ENCODE measurements at regions not wholly inside any gene's neighbourhood (a gene's known extent, or its start where the extent isn't known, plus 50 kb on each side); places are given as distances from the start of the nearest gene placed in this dataset.
A peak's percentile ranks its signal among the peaks of the same experiment; 100 is the strongest.

DNA sequence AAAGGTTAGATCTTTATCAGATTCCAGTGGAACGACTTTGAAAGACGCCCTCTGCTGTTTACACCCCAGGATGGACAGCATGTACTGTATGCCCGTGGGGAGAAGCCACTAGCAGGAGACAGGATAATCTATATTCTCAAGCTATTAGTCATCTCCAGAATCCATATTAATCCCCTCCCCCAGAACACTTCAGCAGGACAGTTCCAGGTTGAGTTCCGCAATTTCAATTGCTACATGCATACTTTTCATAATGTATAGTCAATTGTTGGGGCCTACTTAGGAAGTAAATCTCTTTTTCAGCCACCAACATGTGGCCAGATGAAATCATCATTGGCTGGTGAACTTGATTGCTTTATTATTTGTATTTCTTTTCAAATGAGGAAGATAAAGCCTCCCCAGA, 313.1 kb upstream of the SMIM30 start:
- H3K4me3 ChIP-seq, result no peak overlapping the region
- no peak overlapping the region for H3K27ac ChIP-seq
- H3K27me3 ChIP-seq, result no peaks in the 10 kb centered on the region
- no peaks in the 10 kb centered on the region for H3K36me3 ChIP-seq
- TF ChIP-seq, protein P1, sequence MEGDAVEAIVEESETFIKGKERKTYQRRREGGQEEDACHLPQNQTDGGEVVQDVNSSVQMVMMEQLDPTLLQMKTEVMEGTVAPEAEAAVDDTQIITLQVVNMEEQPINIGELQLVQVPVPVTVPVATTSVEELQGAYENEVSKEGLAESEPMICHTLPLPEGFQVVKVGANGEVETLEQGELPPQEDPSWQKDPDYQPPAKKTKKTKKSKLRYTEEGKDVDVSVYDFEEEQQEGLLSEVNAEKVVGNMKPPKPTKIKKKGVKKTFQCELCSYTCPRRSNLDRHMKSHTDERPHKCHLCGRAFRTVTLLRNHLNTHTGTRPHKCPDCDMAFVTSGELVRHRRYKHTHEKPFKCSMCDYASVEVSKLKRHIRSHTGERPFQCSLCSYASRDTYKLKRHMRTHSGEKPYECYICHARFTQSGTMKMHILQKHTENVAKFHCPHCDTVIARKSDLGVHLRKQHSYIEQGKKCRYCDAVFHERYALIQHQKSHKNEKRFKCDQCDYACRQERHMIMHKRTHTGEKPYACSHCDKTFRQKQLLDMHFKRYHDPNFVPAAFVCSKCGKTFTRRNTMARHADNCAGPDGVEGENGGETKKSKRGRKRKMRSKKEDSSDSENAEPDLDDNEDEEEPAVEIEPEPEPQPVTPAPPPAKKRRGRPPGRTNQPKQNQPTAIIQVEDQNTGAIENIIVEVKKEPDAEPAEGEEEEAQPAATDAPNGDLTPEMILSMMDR (IDR thresholded peaks at IDR 0.05), result no peak
- TF ChIP-seq POLR2A (IDR thresholded peaks at IDR 0.05), result no peak
- no peak for TF ChIP-seq EP300 (IDR thresholded peaks at IDR 0.05)
- no peak for TF ChIP-seq POLR2AphosphoS5 (IDR thresholded peaks at IDR 0.05)
- H3K4me1 ChIP-seq, result no peaks in the 10 kb centered on the region
- no peak for DNase-seq
- no peaks in the 10 kb centered on the region for H3K9me3 ChIP-seq
- intact Hi-C loops (cut with DNase I), result no loop called here
- 76 to 77% methylated on average over 4 of the region's 4 CpGs for WGBS, 2 donors

DNA sequence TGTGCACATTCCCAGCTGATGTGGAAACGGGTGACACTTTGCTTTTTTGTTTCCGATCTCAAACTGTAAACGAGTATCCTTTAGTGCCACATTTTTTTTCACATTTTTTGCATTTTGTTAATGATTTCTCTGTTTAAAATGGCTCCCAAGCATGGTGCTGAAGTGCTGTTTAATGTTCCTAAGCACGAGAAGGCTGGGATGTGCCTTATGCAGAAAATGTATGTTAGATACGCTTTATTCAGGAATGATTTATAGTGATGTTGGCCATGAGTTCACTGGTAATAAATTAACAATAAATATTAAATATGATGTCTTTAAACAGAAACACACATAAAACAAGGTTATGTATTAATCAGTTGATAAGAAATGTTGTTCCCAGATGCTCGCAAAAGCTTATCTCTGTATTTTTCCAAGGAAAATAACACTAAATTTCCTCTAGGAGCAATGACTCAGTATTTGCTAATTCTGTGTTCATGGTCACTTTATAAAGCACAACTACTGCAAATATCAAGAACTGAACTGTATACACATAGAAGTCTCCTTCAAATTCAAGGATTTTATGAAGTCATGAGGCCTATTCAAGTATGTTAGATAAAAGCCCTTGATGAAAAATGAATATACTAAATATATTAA, 305.9 kb upstream of the SMIM30 start:
- DNase-seq, result no peak
- no peaks in the 10 kb centered on the region for H3K4me1 ChIP-seq
- no peak overlapping the region for H3K4me3 ChIP-seq
- no peak overlapping the region for H3K27ac ChIP-seq
- TF ChIP-seq POLR2AphosphoS5 (IDR thresholded peaks at IDR 0.05) (no peak), EP300 (IDR thresholded peaks at IDR 0.05) (no peak), POLR2A (IDR thresholded peaks at IDR 0.05) (no peak)
- TF ChIP-seq, protein P1 (IDR thresholded peaks at IDR 0.05), result no peak
- intact Hi-C loops (cut with DNase I), result loop anchor here (5.0 to 10.0 kb wide), 2 partner anchors 270 to 407 kb away; no protein-coding TSS in a partner anchor
- no peaks in the 10 kb centered on the region for H3K27me3 ChIP-seq
- 73 to 75% methylated on average over 6 of the region's 6 CpGs for WGBS, 2 donors
- no peaks in the 10 kb centered on the region for H3K36me3 ChIP-seq
- H3K9me3 ChIP-seq, result no peaks in the 10 kb centered on the region

DNA sequence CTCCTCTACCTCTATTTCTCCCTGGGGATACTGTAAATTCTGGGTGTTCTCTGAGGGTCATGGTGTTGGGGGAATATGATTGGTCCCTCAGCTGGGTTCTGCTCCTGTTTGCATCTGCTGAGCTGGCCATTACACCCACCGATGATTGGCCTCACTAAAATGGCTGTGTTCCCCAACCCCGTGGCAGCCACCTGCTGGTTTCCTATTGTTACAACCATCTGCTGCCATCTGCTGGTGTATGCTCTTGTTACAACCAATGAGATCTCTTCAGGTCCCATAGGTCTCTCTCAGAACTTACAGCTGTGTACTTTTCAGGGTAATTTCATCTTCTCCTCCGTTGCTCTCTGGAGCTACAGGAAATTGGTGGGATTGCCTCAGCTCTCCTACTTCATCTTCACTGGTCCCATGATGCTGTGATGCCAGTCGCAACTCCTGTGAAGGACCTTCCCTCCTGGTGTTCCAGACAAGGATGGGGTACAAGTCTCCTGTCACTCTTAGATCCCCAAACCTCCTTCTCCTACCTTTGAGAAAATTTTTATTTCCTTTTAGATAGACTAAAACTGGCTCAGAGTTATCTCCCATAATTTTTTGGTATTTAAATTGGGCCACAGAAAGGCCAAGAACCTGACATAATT, 303.5 kb upstream of the SMIM30 start:
- no peaks in the 10 kb centered on the region for H3K36me3 ChIP-seq
- H3K4me1 ChIP-seq, result no peaks in the 10 kb centered on the region
- intact Hi-C loops (cut with DNase I), result loop anchor here (5.0 to 10.0 kb wide), 2 partner anchors 267 to 405 kb away; no protein-coding TSS in a partner anchor
- H3K4me3 ChIP-seq, result no peak overlapping the region
- TF ChIP-seq EP300 (IDR thresholded peaks at IDR 0.05), result no peak
- TF ChIP-seq, protein P1 (IDR thresholded peaks at IDR 0.05), result peak; percentile 61 to 82 (median 80)
- H3K9me3 ChIP-seq, result no peaks in the 10 kb centered on the region
- 24 to 25% methylated on average over 4 of the region's 4 CpGs for WGBS, 2 donors
- no peak overlapping the region for H3K27ac ChIP-seq
- DNase-seq, result peak; percentile 80
- H3K27me3 ChIP-seq, result no peaks in the 10 kb centered on the region

DNA sequence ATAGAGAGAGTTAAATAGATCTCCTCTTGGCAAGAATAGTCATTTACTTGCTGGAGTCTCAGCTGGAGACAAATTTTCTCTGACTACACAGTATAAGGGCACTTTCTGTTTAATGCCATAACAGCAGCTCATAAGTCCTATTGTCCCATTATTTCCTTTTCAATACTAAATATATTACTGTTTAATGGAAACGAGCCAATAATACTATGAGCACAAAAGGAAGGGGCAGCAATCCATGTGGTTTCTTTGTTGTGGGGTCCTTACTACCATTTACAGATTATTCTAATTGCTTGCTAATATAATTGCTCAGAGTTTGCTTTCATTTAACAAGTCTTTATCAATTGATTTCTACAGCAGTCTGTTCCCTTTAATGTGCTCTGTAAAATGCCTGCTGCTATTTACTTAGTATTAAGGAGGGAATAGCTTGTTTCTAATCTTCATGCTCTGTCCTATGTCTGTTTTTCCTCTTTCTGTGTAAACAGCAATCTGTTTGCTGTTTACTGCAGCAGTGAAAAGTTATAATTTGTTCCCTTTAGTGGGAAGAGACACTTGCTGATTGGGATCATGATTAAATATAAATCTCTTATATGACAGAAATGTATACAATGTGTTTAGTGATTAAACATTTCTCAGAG, 296.2 kb upstream of the SMIM30 start:
- Histone ChIP-seq H3K27ac (no peak overlapping the region), H3K27me3 (no peaks in the 10 kb centered on the region), H3K36me3 (no peaks in the 10 kb centered on the region), H3K9me3 (no peaks in the 10 kb centered on the region), H3K4me3 (no peak overlapping the region), H3K4me1 (no peaks in the 10 kb centered on the region)
- 48 to 60% methylated on average over 1 of the region's 1 CpG for WGBS, 2 donors
- TF ChIP-seq, protein P1 (IDR thresholded peaks at IDR 0.05), result no peak
- no peak for TF ChIP-seq POLR2AphosphoS5 (IDR thresholded peaks at IDR 0.05)
- DNase-seq, result no peak
- intact Hi-C loops (cut with DNase I), result loop anchor here (5.0 kb wide), 1 partner anchor 862 kb away; no protein-coding TSS in a partner anchor
